PC-9 (cell line): ENCODE measurements at regions not wholly inside any gene's neighbourhood (a gene's known extent, or its start where the extent isn't known, plus 50 kb on each side); places are given as distances from the start of the nearest gene placed in this dataset.
"Not testable (repeated sequence)": the region's sequence is repeated elsewhere in the genome, so short reads cannot be mapped to it uniquely, and the experiment has no call there.

Experiments
- EZH2 ChIP-seq: fragments of 200-600 bp; sonication (generic); IDR thresholded peaks from 2 replicates; pipeline ENCODE4 v1.8.0; 2017; ENCODE audit warnings: antibody characterized with exemption, low read depth
- TF ChIP-seq, protein P1 (sequence below): fragments of 200-600 bp; sonication (generic); conservative IDR thresholded peaks from 2 replicates; pipeline ENCODE4 v1.6.1; 2017; ENCODE audit warnings: mixed run types, antibody characterized with exemption, mild to moderate bottlenecking, moderate library complexity

- TF ChIP-seq, protein P1, sequence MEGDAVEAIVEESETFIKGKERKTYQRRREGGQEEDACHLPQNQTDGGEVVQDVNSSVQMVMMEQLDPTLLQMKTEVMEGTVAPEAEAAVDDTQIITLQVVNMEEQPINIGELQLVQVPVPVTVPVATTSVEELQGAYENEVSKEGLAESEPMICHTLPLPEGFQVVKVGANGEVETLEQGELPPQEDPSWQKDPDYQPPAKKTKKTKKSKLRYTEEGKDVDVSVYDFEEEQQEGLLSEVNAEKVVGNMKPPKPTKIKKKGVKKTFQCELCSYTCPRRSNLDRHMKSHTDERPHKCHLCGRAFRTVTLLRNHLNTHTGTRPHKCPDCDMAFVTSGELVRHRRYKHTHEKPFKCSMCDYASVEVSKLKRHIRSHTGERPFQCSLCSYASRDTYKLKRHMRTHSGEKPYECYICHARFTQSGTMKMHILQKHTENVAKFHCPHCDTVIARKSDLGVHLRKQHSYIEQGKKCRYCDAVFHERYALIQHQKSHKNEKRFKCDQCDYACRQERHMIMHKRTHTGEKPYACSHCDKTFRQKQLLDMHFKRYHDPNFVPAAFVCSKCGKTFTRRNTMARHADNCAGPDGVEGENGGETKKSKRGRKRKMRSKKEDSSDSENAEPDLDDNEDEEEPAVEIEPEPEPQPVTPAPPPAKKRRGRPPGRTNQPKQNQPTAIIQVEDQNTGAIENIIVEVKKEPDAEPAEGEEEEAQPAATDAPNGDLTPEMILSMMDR, result not testable (repeated sequence)
- not testable (repeated sequence) for TF ChIP-seq EZH2
These were observed 730.4 kb downstream of the PRIM2 start for GRCh38 chr6:58047865-58048264.
